Spinal cord (tissue), 9 donors: ENCODE measurements at regions not wholly inside any gene's neighbourhood (a gene's known extent, or its start where the extent isn't known, plus 50 kb on each side); places are given as distances from the start of the nearest gene placed in this dataset.
A peak's percentile ranks its signal among the peaks of the same experiment; 100 is the strongest.
"Not testable (repeated sequence)": the region's sequence is repeated elsewhere in the genome, so short reads cannot be mapped to it uniquely, and the experiment has no call there.

Source experiments
- DNase-seq, 6 donors: peaks; one replicate each; pipeline versions ENCODE4 v3.0.0 to v3.0.0-alpha.2; 2013 to 2015; ENCODE audit warnings: low spot score in 6 of 6, low read depth in 4 of 6
- H3K27ac ChIP-seq: one replicate; pipeline ENCODE4 v1.5.1; 2013; ENCODE audit warnings: low read depth, low read length, control low read depth
- H3K27me3 ChIP-seq: one replicate; pipeline ENCODE4 v1.6.1; 2013; ENCODE audit warnings: low read length; ENCODE audit not compliant: control insufficient read depth, insufficient read depth
- H3K36me3 ChIP-seq: one replicate; pipeline ENCODE4 v1.6.1; 2013; ENCODE audit warnings: low read length; ENCODE audit not compliant: control insufficient read depth, insufficient read depth
- H3K4me1 ChIP-seq: one replicate; pipeline ENCODE4 v1.6.1; 2013; ENCODE audit warnings: low read length; ENCODE audit not compliant: control insufficient read depth, insufficient read depth
- H3K4me3 ChIP-seq: one replicate; pipeline ENCODE4 v1.5.1; 2013; ENCODE audit warnings: low read depth, low read length, control low read depth
- H3K9me3 ChIP-seq: one replicate; pipeline ENCODE4 v1.6.1; 2013; ENCODE audit warnings: low read length; ENCODE audit not compliant: control insufficient read depth, insufficient read depth
- WGBS: methylation state at CpG from one replicate; pipeline ENCODE4 v1.1.5; 2013; ENCODE audit warnings: missing lambda C conversion rate; ENCODE audit not compliant: insufficient coverage; 5-methylcytosine and 5-hydroxymethylcytosine counted together
- donor health status: healthy.

- H3K36me3 ChIP-seq, DNase-seq, H3K4me3 ChIP-seq, H3K27me3 ChIP-seq, H3K9me3 ChIP-seq, H3K27ac ChIP-seq: not testable (repeated sequence)
- peaks cover 23% of the 10 kb centered on the region for H3K4me1 ChIP-seq
- 85% methylated on average over 19 of the region's 25 CpGs for WGBS
Measured at GRCh38 chr16:88199296-88200153, 183.2 kb upstream of the ZNF469 start.

GRCh38 chr16:88200154-88200895 lies 182.4 kb upstream of the ZNF469 start:
- not testable (repeated sequence) for H3K4me3 ChIP-seq, H3K9me3 ChIP-seq, H3K36me3 ChIP-seq, H3K27me3 ChIP-seq, DNase-seq
- H3K27ac ChIP-seq = peak overlapping the region; percentile 47
- WGBS = 66% methylated on average over 23 of the region's 30 CpGs
- peaks cover 15% of the 10 kb centered on the region for H3K4me1 ChIP-seq

- H3K27me3 ChIP-seq = no peaks in the 10 kb centered on the region
- H3K9me3 ChIP-seq = no peaks in the 10 kb centered on the region
- no peaks in the 10 kb centered on the region for H3K36me3 ChIP-seq
- WGBS = 73% methylated on average over 9 of the region's 13 CpGs
- H3K27ac ChIP-seq = peak overlapping the region; percentile 47
- H3K4me3 ChIP-seq = no peak overlapping the region
- DNase-seq = no peak
- peaks cover 11% of the 10 kb centered on the region for H3K4me1 ChIP-seq
Measured at GRCh38 chr16:88200896-88201185, 181.9 kb upstream of the ZNF469 start.

GRCh38 chr16:88201611-88202010 lies 181.1 kb upstream of the ZNF469 start:
- H3K4me3 ChIP-seq, H3K27me3 ChIP-seq, DNase-seq, H3K27ac ChIP-seq, H3K9me3 ChIP-seq, H3K36me3 ChIP-seq: not testable (repeated sequence)
- H3K4me1 ChIP-seq = peaks cover 11% of the 10 kb centered on the region
- WGBS = 84% methylated on average over 7 of the region's 9 CpGs

- H3K27ac ChIP-seq = no peak overlapping the region
- peaks cover 11% of the 10 kb centered on the region for H3K4me1 ChIP-seq
- no peaks in the 10 kb centered on the region for H3K36me3 ChIP-seq
- H3K27me3 ChIP-seq = no peaks in the 10 kb centered on the region
- 75% methylated on average over 12 of the region's 13 CpGs for WGBS
- DNase-seq = no peak
- H3K4me3 ChIP-seq = no peak overlapping the region
- H3K9me3 ChIP-seq = no peaks in the 10 kb centered on the region
Measured at GRCh38 chr16:88202207-88202745, 180.5 kb upstream of the ZNF469 start.

GRCh38 chr16:88202856-88203681 lies 179.7 kb upstream of the ZNF469 start:
- not testable (repeated sequence) for DNase-seq

GRCh38 chr16:88204131-88205110 lies 178.3 kb upstream of the ZNF469 start:
- not testable (repeated sequence) for H3K36me3 ChIP-seq, H3K27ac ChIP-seq, H3K27me3 ChIP-seq, H3K9me3 ChIP-seq, DNase-seq, H3K4me3 ChIP-seq
- H3K4me1 ChIP-seq = peaks cover 11% of the 10 kb centered on the region
- 88% methylated on average over 16 of the region's 37 CpGs for WGBS

More at GRCh38 chr16:88202856-88203681, 179.7 kb upstream of the ZNF469 start:
- not testable (repeated sequence) for H3K36me3 ChIP-seq, H3K27ac ChIP-seq, H3K27me3 ChIP-seq, H3K9me3 ChIP-seq, H3K4me3 ChIP-seq
- H3K4me1 ChIP-seq = peaks cover 11% of the 10 kb centered on the region
- 93% methylated on average over 33 of the region's 37 CpGs for WGBS

DNA sequence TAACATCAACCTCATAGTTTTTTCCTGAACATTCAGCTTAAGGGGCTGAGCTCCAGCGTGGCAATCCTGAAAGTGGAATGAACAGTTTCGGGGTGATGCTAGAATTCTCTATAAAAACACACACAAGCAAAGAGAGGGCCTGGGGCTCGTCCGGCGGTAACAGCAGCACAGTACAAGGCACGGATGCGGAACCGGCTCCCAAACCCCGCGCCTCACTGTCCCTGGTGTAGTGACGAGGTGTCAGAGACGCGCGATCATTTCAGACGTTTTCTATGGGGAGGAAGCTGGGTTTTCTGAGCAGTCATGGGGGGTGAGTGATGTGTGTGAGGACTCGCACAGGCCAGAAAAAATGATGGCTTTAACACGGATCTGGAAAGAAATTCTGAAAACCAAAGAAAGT lies 177.3 kb upstream of the ZNF469 start:
- not testable (repeated sequence) for H3K36me3 ChIP-seq, H3K4me1 ChIP-seq, DNase-seq, H3K27me3 ChIP-seq, H3K27ac ChIP-seq, H3K4me3 ChIP-seq, H3K9me3 ChIP-seq
- WGBS = 91% methylated on average over 14 of the region's 17 CpGs
